8988T (cell line): ENCODE measurements at regions not wholly inside any gene's neighbourhood (a gene's known extent, or its start where the extent isn't known, plus 50 kb on each side); places are given as distances from the start of the nearest gene placed in this dataset.

ENCODE experiments used
- DNase-seq: peaks from one replicate; pipeline ENCODE4 v3.0.0; 2011

- DNase-seq = no peak
Measured at GRCh38 chr2:217749008-217749407, 253.8 kb downstream of the TNS1 start.

- no peak for DNase-seq
Measured at GRCh38 chr2:217746808-217747207, 256.0 kb downstream of the TNS1 start.

- no peak for DNase-seq
Measured at GRCh38 chr2:217743966-217744761, 258.6 kb downstream of the TNS1 start.

- DNase-seq = no peak
Measured at GRCh38 chr2:217743407-217743806, 259.4 kb downstream of the TNS1 start.

GRCh38 chr2:217742841-217743240 lies 260.0 kb downstream of the TNS1 start:
- no peak for DNase-seq

- no peak for DNase-seq
Measured at GRCh38 chr2:217742276-217742675, 260.5 kb downstream of the TNS1 start.

- DNase-seq = no peak
Measured at GRCh38 chr2:217741381-217741955, 261.3 kb downstream of the TNS1 start.

- DNase-seq = no peak
Measured at GRCh38 chr2:217740756-217741155, 262.0 kb downstream of the TNS1 start.

GRCh38 chr2:217740178-217740577 lies 262.6 kb downstream of the TNS1 start:
- no peak for DNase-seq

GRCh38 chr2:217739741-217740140 lies 263.1 kb downstream of the TNS1 start:
- no peak for DNase-seq

- DNase-seq = no peak
Measured at GRCh38 chr2:217738061-217738460, 264.7 kb downstream of the TNS1 start.

- DNase-seq = no peak
Measured at GRCh38 chr2:217736776-217737550, 265.8 kb downstream of the TNS1 start.

- no peak for DNase-seq
Measured at GRCh38 chr2:217735899-217736298, 266.9 kb downstream of the TNS1 start.

- DNase-seq = no peak
Measured at GRCh38 chr2:217735034-217735433, 267.8 kb downstream of the TNS1 start.

GRCh38 chr2:217733461-217733860 lies 269.3 kb downstream of the TNS1 start:
- DNase-seq = no peak

GRCh38 chr2:217732992-217733391 lies 269.8 kb downstream of the TNS1 start:
- no peak for DNase-seq

- no peak for DNase-seq
Measured at GRCh38 chr2:217731805-217732204, 271.0 kb downstream of the TNS1 start.

- DNase-seq = no peak
Measured at GRCh38 chr2:217729421-217730053, 273.3 kb downstream of the TNS1 start.

GRCh38 chr2:217727801-217728200 lies 275.0 kb downstream of the TNS1 start:
- DNase-seq = no peak

- no peak for DNase-seq
Measured at GRCh38 chr2:217725409-217725808, 277.4 kb downstream of the TNS1 start.

- no peak for DNase-seq
Measured at GRCh38 chr2:217724471-217724870, 278.3 kb downstream of the TNS1 start.

- DNase-seq = no peak
Measured at GRCh38 chr2:217723981-217724380, 278.8 kb downstream of the TNS1 start.

- no peak for DNase-seq
Measured at GRCh38 chr2:217722883-217723472, 279.8 kb downstream of the TNS1 start.
